MG63 (cell line): ENCODE measurements at regions not wholly inside any gene's neighbourhood (a gene's known extent, or its start where the extent isn't known, plus 50 kb on each side); places are given as distances from the start of the nearest gene placed in this dataset.

ENCODE experiments used
- DNase-seq: peaks from one replicate; pipeline ENCODE4 v3.0.0-alpha.2; 2020
- H3K27me3 ChIP-seq: fragments of 250-450 bp; sonication (Bioruptor Pico); 2 replicates; pipeline ENCODE4 v1.5.1; 2020; ENCODE audit warnings: mild to moderate bottlenecking, moderate library complexity
- H3K36me3 ChIP-seq: fragments of 250-450 bp; sonication (Bioruptor Pico); 2 replicates; pipeline ENCODE4 v1.5.1; 2020; ENCODE audit warnings: mild to moderate bottlenecking, moderate library complexity
- H3K4me3 ChIP-seq: fragments of 250-450 bp; sonication (Bioruptor Pico); 2 replicates; pipeline ENCODE4 v1.5.1; 2020; ENCODE audit warnings: mild to moderate bottlenecking, moderate library complexity
- H3K9me3 ChIP-seq: fragments of 250-450 bp; sonication (Bioruptor Pico); 2 replicates; pipeline ENCODE4 v1.5.1; 2020; ENCODE audit warnings: mild to moderate bottlenecking, moderate library complexity

GRCh38 chr1:78415165-78415564 lies 75.6 kb upstream of the PTGFR start:
- Histone ChIP-seq H3K4me3 (no peak overlapping the region), H3K36me3 (no peaks in the 10 kb centered on the region), H3K9me3 (peaks cover 22% of the 10 kb centered on the region), H3K27me3 (no peaks in the 10 kb centered on the region)
- no peak for DNase-seq

- H3K9me3 ChIP-seq = 0 out of 2 replicates have a peak, but pooled peaks cover 2% of the 10 kb centered on the region
- no peaks in the 10 kb centered on the region for H3K27me3 ChIP-seq
- peak overlapping the region; percentile 26 for H3K4me3 ChIP-seq
- no peak for DNase-seq
- no peaks in the 10 kb centered on the region for H3K36me3 ChIP-seq
Observed at GRCh38 chr1:78419309-78419708, 71.5 kb upstream of the PTGFR start.

GRCh38 chr1:78420181-78420580 lies 70.6 kb upstream of the PTGFR start:
- Histone ChIP-seq H3K36me3 (no peaks in the 10 kb centered on the region), H3K9me3 (no peaks in the 10 kb centered on the region), H3K27me3 (no peaks in the 10 kb centered on the region), H3K4me3 (no peak overlapping the region)
- peak; percentile 18 for DNase-seq

GRCh38 chr1:78420688-78421087 lies 70.1 kb upstream of the PTGFR start:
- Histone ChIP-seq H3K4me3 (no peak overlapping the region), H3K9me3 (no peaks in the 10 kb centered on the region), H3K36me3 (no peaks in the 10 kb centered on the region), H3K27me3 (no peaks in the 10 kb centered on the region)
- no peak for DNase-seq

- no peak for DNase-seq
- H3K27me3 ChIP-seq = no peaks in the 10 kb centered on the region
- no peaks in the 10 kb centered on the region for H3K9me3 ChIP-seq
- no peak overlapping the region for H3K4me3 ChIP-seq
- H3K36me3 ChIP-seq = no peaks in the 10 kb centered on the region
Observed at GRCh38 chr1:78424720-78425119, 66.1 kb upstream of the PTGFR start.

GRCh38 chr1:78426408-78426807 lies 64.4 kb upstream of the PTGFR start:
- Histone ChIP-seq H3K4me3 (no peak overlapping the region), H3K36me3 (no peaks in the 10 kb centered on the region)
- DNase-seq = no peak

GRCh38 chr1:78427506-78427905 lies 63.3 kb upstream of the PTGFR start:
- DNase-seq = no peak
- H3K27me3 ChIP-seq = no peaks in the 10 kb centered on the region

More at GRCh38 chr1:78426408-78426807, 64.4 kb upstream of the PTGFR start:
- Histone ChIP-seq H3K27me3 (no peaks in the 10 kb centered on the region), H3K9me3 (no peaks in the 10 kb centered on the region; the same call in 1 of the 2 replicates)

GRCh38 chr1:78432016-78432415 lies 58.8 kb upstream of the PTGFR start:
- no peak for DNase-seq
- Histone ChIP-seq H3K27me3 (no peaks in the 10 kb centered on the region), H3K9me3 (no peaks in the 10 kb centered on the region; the same call in 1 of the 2 replicates), H3K4me3 (no peak overlapping the region), H3K36me3 (no peaks in the 10 kb centered on the region)

More at GRCh38 chr1:78427506-78427905, 63.3 kb upstream of the PTGFR start:
- H3K36me3 ChIP-seq = no peaks in the 10 kb centered on the region
- no peaks in the 10 kb centered on the region; the same call in 1 of the 2 replicates for H3K9me3 ChIP-seq
- H3K4me3 ChIP-seq = no peak overlapping the region

GRCh38 chr1:78434351-78434750 lies 56.4 kb upstream of the PTGFR start:
- Histone ChIP-seq H3K4me3 (no peak overlapping the region), H3K9me3 (no peaks in the 10 kb centered on the region; the same call in none of the 2 replicates), H3K27me3 (no peaks in the 10 kb centered on the region), H3K36me3 (no peaks in the 10 kb centered on the region)
- no peak for DNase-seq

- DNase-seq = no peak
- Histone ChIP-seq H3K36me3 (no peaks in the 10 kb centered on the region), H3K4me3 (no peak overlapping the region)
Observed at GRCh38 chr1:78436961-78437360, 53.8 kb upstream of the PTGFR start.

GRCh38 chr1:78437396-78437795 lies 53.4 kb upstream of the PTGFR start:
- Histone ChIP-seq H3K36me3 (no peaks in the 10 kb centered on the region), H3K27me3 (no peaks in the 10 kb centered on the region), H3K9me3 (no peaks in the 10 kb centered on the region; the same call in 1 of the 2 replicates), H3K4me3 (no peak overlapping the region)
- DNase-seq = no peak

More at GRCh38 chr1:78436961-78437360, 53.8 kb upstream of the PTGFR start:
- no peaks in the 10 kb centered on the region for H3K27me3 ChIP-seq
- H3K9me3 ChIP-seq = no peaks in the 10 kb centered on the region; the same call in 1 of the 2 replicates

GRCh38 chr1:78437941-78438340 lies 52.8 kb upstream of the PTGFR start:
- Histone ChIP-seq H3K4me3 (no peak overlapping the region), H3K9me3 (no peaks in the 10 kb centered on the region; the same call in 1 of the 2 replicates), H3K27me3 (no peaks in the 10 kb centered on the region), H3K36me3 (no peaks in the 10 kb centered on the region)
- DNase-seq = no peak

GRCh38 chr1:78440381-78440793 lies 50.4 kb upstream of the PTGFR start:
- H3K4me3 ChIP-seq = no peak overlapping the region
- H3K36me3 ChIP-seq = no peaks in the 10 kb centered on the region
- DNase-seq = no peak
- no peaks in the 10 kb centered on the region; the same call in 1 of the 2 replicates for H3K9me3 ChIP-seq
- no peaks in the 10 kb centered on the region for H3K27me3 ChIP-seq
